ENCODE measurements at regions not wholly inside any gene's neighbourhood (a gene's known extent, or its start where the extent isn't known, plus 50 kb on each side); places are given as distances from the start of the nearest gene placed in this dataset.

DNA sequence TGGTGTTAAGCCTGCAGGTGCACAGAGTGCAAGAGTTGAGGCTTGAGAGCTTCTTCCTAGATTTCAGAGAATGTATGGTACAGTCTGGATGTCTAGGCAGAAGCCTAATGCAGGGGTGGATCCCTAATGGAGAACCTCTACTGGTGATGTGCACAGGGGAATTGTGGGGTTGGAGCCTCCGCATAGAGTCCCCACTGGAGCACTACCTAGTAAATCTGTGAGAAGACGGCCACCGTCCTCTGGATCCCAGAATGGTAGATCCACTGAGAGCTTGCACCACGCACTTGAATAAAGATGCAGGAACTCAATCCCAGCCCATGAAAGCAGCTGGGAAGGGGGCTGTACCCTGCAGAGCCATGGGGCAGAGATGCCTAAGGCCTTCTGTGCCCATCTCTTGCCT lies 699.4 kb upstream of the FAM174A start:
- Histone ChIP-seq H3K36me3 (ENCODE audit: insufficient read depth, insufficient read length, low read length) (no peaks in the 10 kb centered on the region), H3K27me3 (ENCODE audit: insufficient read depth, insufficient read length) (no peaks in the 10 kb centered on the region), H3K4me3 (ENCODE audit: insufficient read length, low read depth) (no peak overlapping the region), H3K9me3 (ENCODE audit: insufficient read depth, low read length) (no peaks in the 10 kb centered on the region), H3K4me1 (ENCODE audit: insufficient read depth, insufficient read length) (no peaks in the 10 kb centered on the region), H3K9ac (ENCODE audit: insufficient read length, low read depth) (no peak overlapping the region)
- no peak for TF ChIP-seq YY1 (IDR thresholded peaks at IDR 0.05; ENCODE audit: insufficient read depth, insufficient read length)
- TF ChIP-seq SUZ12 (IDR thresholded peaks at IDR 0.05; ENCODE audit: extremely low read depth, insufficient read depth, insufficient read length): no peak
- no peak for DNase-seq (ENCODE audit: low read depth, low spot score)

DNA sequence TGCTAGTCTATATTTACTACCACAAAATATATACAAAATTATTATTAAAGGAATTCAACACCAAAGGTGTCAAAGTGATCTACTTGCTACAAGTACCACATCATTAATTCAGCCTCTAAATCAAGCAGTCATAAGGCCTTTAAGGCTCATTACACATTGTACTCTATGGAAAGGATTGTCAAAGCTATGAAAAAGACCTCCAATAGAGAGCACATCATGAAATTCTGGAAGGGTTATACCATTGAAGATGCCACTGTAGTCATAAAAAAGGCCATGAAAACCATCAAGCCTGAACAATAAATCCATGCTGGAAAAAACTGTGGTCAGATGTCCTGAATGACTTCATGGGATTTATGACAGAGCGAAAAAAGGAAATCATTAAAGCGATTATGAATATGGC lies 708.0 kb upstream of the FAM174A start:
- H3K4me3 ChIP-seq (ENCODE audit: insufficient read length, low read depth): no peak overlapping the region
- H3K9ac ChIP-seq (ENCODE audit: insufficient read length, low read depth): no peak overlapping the region
- no peaks in the 10 kb centered on the region for H3K4me1 ChIP-seq (ENCODE audit: insufficient read depth, insufficient read length)
- no peaks in the 10 kb centered on the region for H3K9me3 ChIP-seq (ENCODE audit: insufficient read depth, low read length)
- DNase-seq (ENCODE audit: low read depth, low spot score): no peak
- TF ChIP-seq ZNF274 (IDR thresholded peaks at IDR 0.05; ENCODE audit: low read depth, low read length): no peak
- H3K27me3 ChIP-seq (ENCODE audit: insufficient read depth, insufficient read length): no peaks in the 10 kb centered on the region
- H3K36me3 ChIP-seq (ENCODE audit: insufficient read depth, insufficient read length, low read length): no peaks in the 10 kb centered on the region

GRCh38 chr5:99817796-99818195 lies 717.4 kb upstream of the FAM174A start:
- DNase-seq (ENCODE audit: low read depth, low spot score): no peak
- no peak for TF ChIP-seq ZNF274 (IDR thresholded peaks at IDR 0.05; ENCODE audit: low read depth, low read length)
- TF ChIP-seq YY1 (IDR thresholded peaks at IDR 0.05; ENCODE audit: insufficient read depth, insufficient read length): no peak
- no peak for TF ChIP-seq SUZ12 (IDR thresholded peaks at IDR 0.05; ENCODE audit: extremely low read depth, insufficient read depth, insufficient read length)
- H3K36me3 ChIP-seq (ENCODE audit: insufficient read depth, insufficient read length, low read length): no peaks in the 10 kb centered on the region
- no peaks in the 10 kb centered on the region for H3K27me3 ChIP-seq (ENCODE audit: insufficient read depth, insufficient read length)
- no peak overlapping the region for H3K4me3 ChIP-seq (ENCODE audit: insufficient read length, low read depth)
- no peak overlapping the region for H3K9ac ChIP-seq (ENCODE audit: insufficient read length, low read depth)
- H3K9me3 ChIP-seq (ENCODE audit: insufficient read depth, low read length): no peaks in the 10 kb centered on the region
- H3K4me1 ChIP-seq (ENCODE audit: insufficient read depth, insufficient read length): no peaks in the 10 kb centered on the region

GRCh38 chr5:99814321-99815063 lies 720.7 kb upstream of the FAM174A start:
- Histone ChIP-seq H3K36me3 (ENCODE audit: insufficient read depth, insufficient read length, low read length) (no peaks in the 10 kb centered on the region), H3K4me3 (ENCODE audit: insufficient read length, low read depth) (no peak overlapping the region), H3K9ac (ENCODE audit: insufficient read length, low read depth) (no peak overlapping the region), H3K4me1 (ENCODE audit: insufficient read depth, insufficient read length) (no peaks in the 10 kb centered on the region), H3K27me3 (ENCODE audit: insufficient read depth, insufficient read length) (no peaks in the 10 kb centered on the region), H3K9me3 (ENCODE audit: insufficient read depth, low read length) (no peaks in the 10 kb centered on the region)
- no peak for DNase-seq (ENCODE audit: low read depth, low spot score)
- no peak for TF ChIP-seq YY1 (IDR thresholded peaks at IDR 0.05; ENCODE audit: insufficient read depth, insufficient read length)

DNA sequence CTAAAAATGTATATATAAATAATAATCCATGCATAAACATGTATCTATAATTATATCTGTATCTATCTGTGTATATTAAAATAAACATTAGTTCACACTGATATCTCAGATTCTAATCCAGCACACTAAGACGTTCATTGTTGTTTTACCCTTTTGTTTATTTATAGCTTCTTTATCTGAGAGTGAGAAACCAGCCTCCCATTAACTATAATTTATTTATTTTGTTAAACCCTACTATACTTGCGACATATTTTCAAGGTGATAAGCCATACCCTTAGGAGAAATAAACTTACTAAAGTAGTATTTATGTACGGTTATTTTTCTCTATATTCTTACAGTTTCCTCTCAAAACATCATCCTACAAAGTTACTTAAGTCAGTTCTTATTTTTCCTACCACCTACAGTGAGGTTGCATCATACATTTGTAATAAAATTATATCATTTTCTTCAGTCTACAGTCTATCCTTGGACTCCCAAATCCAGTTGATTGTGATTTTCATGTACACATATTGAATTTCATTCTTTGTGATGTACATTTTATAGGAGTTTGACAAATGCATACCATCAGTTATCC lies 726.4 kb upstream of the FAM174A start:
- H3K9me3 ChIP-seq (ENCODE audit: insufficient read depth, low read length): no peaks in the 10 kb centered on the region
- no peaks in the 10 kb centered on the region for H3K36me3 ChIP-seq (ENCODE audit: insufficient read depth, insufficient read length, low read length)
- no peak for TF ChIP-seq ZNF274 (IDR thresholded peaks at IDR 0.05; ENCODE audit: low read depth, low read length)
- TF ChIP-seq YY1 (IDR thresholded peaks at IDR 0.05; ENCODE audit: insufficient read depth, insufficient read length): no peak
- H3K4me3 ChIP-seq (ENCODE audit: insufficient read length, low read depth): no peak overlapping the region
- no peaks in the 10 kb centered on the region for H3K4me1 ChIP-seq (ENCODE audit: insufficient read depth, insufficient read length)
- no peak overlapping the region for H3K9ac ChIP-seq (ENCODE audit: insufficient read length, low read depth)
- no peak for DNase-seq (ENCODE audit: low read depth, low spot score)
- H3K27me3 ChIP-seq (ENCODE audit: insufficient read depth, insufficient read length): no peaks in the 10 kb centered on the region

DNA sequence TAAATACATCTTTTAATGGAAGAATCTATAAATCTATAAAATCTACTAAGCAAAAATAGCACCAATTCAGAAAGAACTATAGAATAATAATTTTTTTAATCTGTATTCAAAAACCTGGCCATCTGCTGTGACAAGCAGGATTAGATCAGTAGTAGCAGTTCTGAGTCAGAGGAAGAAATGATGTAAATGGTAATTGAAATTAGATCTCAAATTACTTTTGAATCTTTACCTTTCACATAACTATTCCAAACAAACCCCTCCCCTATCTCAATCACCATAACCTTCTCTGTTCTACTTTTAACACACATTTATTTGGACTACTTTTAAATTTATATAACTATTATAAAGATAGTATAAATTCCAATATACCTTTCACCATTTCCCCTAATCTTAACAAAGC lies 727.8 kb upstream of the FAM174A start:
- no peak for TF ChIP-seq ZNF274 (IDR thresholded peaks at IDR 0.05; ENCODE audit: low read depth, low read length)
- no peaks in the 10 kb centered on the region for H3K36me3 ChIP-seq (ENCODE audit: insufficient read depth, insufficient read length, low read length)
- no peak for DNase-seq (ENCODE audit: low read depth, low spot score)
- no peaks in the 10 kb centered on the region for H3K27me3 ChIP-seq (ENCODE audit: insufficient read depth, insufficient read length)
- H3K9ac ChIP-seq (ENCODE audit: insufficient read length, low read depth): no peak overlapping the region
- H3K9me3 ChIP-seq (ENCODE audit: insufficient read depth, low read length): no peaks in the 10 kb centered on the region
- H3K4me3 ChIP-seq (ENCODE audit: insufficient read length, low read depth): no peak overlapping the region
- no peaks in the 10 kb centered on the region for H3K4me1 ChIP-seq (ENCODE audit: insufficient read depth, insufficient read length)

- H3K9ac ChIP-seq (ENCODE audit: insufficient read length, low read depth): no peak overlapping the region
- H3K27me3 ChIP-seq (ENCODE audit: insufficient read depth, insufficient read length): no peaks in the 10 kb centered on the region
- TF ChIP-seq YY1 (IDR thresholded peaks at IDR 0.05; ENCODE audit: insufficient read depth, insufficient read length) (no peak), ZNF274 (IDR thresholded peaks at IDR 0.05; ENCODE audit: low read depth, low read length) (no peak), SUZ12 (IDR thresholded peaks at IDR 0.05; ENCODE audit: extremely low read depth, insufficient read depth, insufficient read length) (no peak)
- no peaks in the 10 kb centered on the region for H3K36me3 ChIP-seq (ENCODE audit: insufficient read depth, insufficient read length, low read length)
- no peaks in the 10 kb centered on the region for H3K4me1 ChIP-seq (ENCODE audit: insufficient read depth, insufficient read length)
- no peaks in the 10 kb centered on the region for H3K9me3 ChIP-seq (ENCODE audit: insufficient read depth, low read length)
- no peak overlapping the region for H3K4me3 ChIP-seq (ENCODE audit: insufficient read length, low read depth)
- DNase-seq (ENCODE audit: low read depth, low spot score): no peak
Observed at GRCh38 chr5:99795031-99795430, 740.1 kb upstream of the FAM174A start.

- H3K9ac ChIP-seq (ENCODE audit: insufficient read length, low read depth): no peak overlapping the region
- no peak for DNase-seq (ENCODE audit: low read depth, low spot score)
- TF ChIP-seq ZNF274 (IDR thresholded peaks at IDR 0.05; ENCODE audit: low read depth, low read length) (no peak), SUZ12 (IDR thresholded peaks at IDR 0.05; ENCODE audit: extremely low read depth, insufficient read depth, insufficient read length) (no peak), YY1 (IDR thresholded peaks at IDR 0.05; ENCODE audit: insufficient read depth, insufficient read length) (no peak)
Observed at GRCh38 chr5:99788482-99788881, 746.7 kb upstream of the FAM174A start.

More at GRCh38 chr5:99788482-99788881, 746.7 kb upstream of the FAM174A start:
- Histone ChIP-seq H3K27me3 (ENCODE audit: insufficient read depth, insufficient read length) (no peaks in the 10 kb centered on the region), H3K4me3 (ENCODE audit: insufficient read length, low read depth) (no peak overlapping the region), H3K9me3 (ENCODE audit: insufficient read depth, low read length) (no peaks in the 10 kb centered on the region), H3K4me1 (ENCODE audit: insufficient read depth, insufficient read length) (no peaks in the 10 kb centered on the region), H3K36me3 (ENCODE audit: insufficient read depth, insufficient read length, low read length) (no peaks in the 10 kb centered on the region)
